ENCODE measurements at regions not wholly inside any gene's neighbourhood (a gene's known extent, or its start where the extent isn't known, plus 50 kb on each side); places are given as distances from the start of the nearest gene placed in this dataset.

- H3K23ac ChIP-seq (ENCODE audit: insufficient read length), result no peak overlapping the region
- no peak for FAIRE-seq
- H3K27me3 ChIP-seq (replicated peaks in 1 of 4; ENCODE audit: control insufficient read depth in 3 of 4, extremely low read depth in 1 of 4, insufficient read depth in 3 of 4, low read length in 3 of 4), result peaks cover 0 to 1% (median 0%) of the 10 kb centered on the region in 4 experiments; a peak in 1 of 7 replicates
- WGBS, 2 experiments (ENCODE audit: extremely low coverage in 1 of 2, insufficient coverage in 1 of 2, insufficient read length in 1 of 2, insufficient replicate concordance in 2 of 2, low coverage in 1 of 2, low lambda C conversion rate in 2 of 2, missing lambda C conversion rate in 1 of 2), result 80% methylated on average over 4 of the region's 4 CpGs; no CpG with 5 or more reads in 1 of the 2 experiments
- H2BK20ac ChIP-seq (ENCODE audit: low read length), result no peak overlapping the region
- H3K14ac ChIP-seq (ENCODE audit: insufficient read length), result no peak overlapping the region
- H3K23me2 ChIP-seq (ENCODE audit: low read depth, low read length), result no peaks in the 10 kb centered on the region
- no peak overlapping the region for H4K91ac ChIP-seq (replicated peaks; ENCODE audit: insufficient read length, low read length)
- CTCF ChIA-PET (ENCODE audit: partially characterized antibody), result interaction anchor here (1.3 kb wide), 1 partner anchor 59 kb away, joined by 3 read pairs; no protein-coding TSS in a partner anchor
- no peaks in the 10 kb centered on the region for H3K79me1 ChIP-seq (ENCODE audit: low read depth, low read length)
- H3K9me3 ChIP-seq (ENCODE audit: insufficient read depth in 2 of 2, low read depth in 1 of 2, low read length in 1 of 2), result no peaks in the 10 kb centered on the region
- H4K5ac ChIP-seq (ENCODE audit: insufficient read length, low read depth, low read length), result no peak overlapping the region
- H2BK120ac ChIP-seq (replicated peaks; ENCODE audit: low read depth, low read length), result no peak overlapping the region
- no peak overlapping the region for H3K4ac ChIP-seq (replicated peaks; ENCODE audit: insufficient read length, low read depth, low read length)
- no peaks in the 10 kb centered on the region for H4K20me1 ChIP-seq (replicated peaks in 1 of 2; ENCODE audit: control insufficient read depth in 1 of 2, insufficient read depth in 2 of 2, low read length in 2 of 2)
- H2BK5ac ChIP-seq (ENCODE audit: low read depth, low read length), result no peak overlapping the region
- H3K79me2 ChIP-seq (ENCODE audit: control insufficient read depth in 1 of 2, insufficient read depth in 2 of 2, low read length in 2 of 2), result no peaks in the 10 kb centered on the region
- H2AK5ac ChIP-seq (ENCODE audit: low read depth, low read length), result no peak overlapping the region
- no peak for DNase-seq (ENCODE audit: low read depth in 1 of 2, low spot score in 2 of 2)
- H3K4me3 ChIP-seq (ENCODE audit: extremely low read depth in 1 of 4, insufficient read depth in 2 of 4, low read depth in 3 of 4, low read length in 4 of 4), result no peak overlapping the region
- no peak overlapping the region for H3K4me2 ChIP-seq (ENCODE audit: insufficient read depth in 1 of 2, low read depth in 2 of 2, low read length in 2 of 2)
- no peak overlapping the region for H2AFZ ChIP-seq (ENCODE audit: low read length)
- no peaks in the 10 kb centered on the region for H3K36me3 ChIP-seq (ENCODE audit: control insufficient read depth in 2 of 4, insufficient read depth in 4 of 4, low read length in 3 of 4)
- H3K4me1 ChIP-seq (replicated peaks in 1 of 4; ENCODE audit: control insufficient read depth in 3 of 4, insufficient read depth in 4 of 4, low read length in 3 of 4), result no peaks in the 10 kb centered on the region
- no peak overlapping the region for H4K8ac ChIP-seq (ENCODE audit: extremely low read depth, insufficient read depth, low read length)
- no peak overlapping the region for H2BK15ac ChIP-seq (ENCODE audit: low read length)
- no peak overlapping the region for H3K9ac ChIP-seq (replicated peaks in 1 of 4; ENCODE audit: extremely low read depth in 1 of 4, low read depth in 3 of 4, low read length in 3 of 4)
- H3K56ac ChIP-seq (replicated peaks; ENCODE audit: insufficient read length, low read depth, low read length), result no peak overlapping the region
- H3K27ac ChIP-seq (ENCODE audit: low read depth, low read length), result no peak overlapping the region
- no peak overlapping the region for H2BK12ac ChIP-seq (ENCODE audit: low read depth, low read length)
- H3K18ac ChIP-seq (ENCODE audit: extremely low read depth, low read length), result no peak overlapping the region
- POLR2A ChIA-PET (ENCODE audit: partially characterized antibody), result interaction anchor here (1.0 kb wide), 1 partner anchor 12 kb away, joined by 3 read pairs; no protein-coding TSS in a partner anchor
- TF ChIP-seq RBBP5 (IDR thresholded peaks at IDR 0.05; ENCODE audit: borderline replicate concordance, low read depth, low read length) (no peak), USF2 (IDR thresholded peaks at IDR 0.05; ENCODE audit: low read length) (no peak), PHF8 (conservative IDR thresholded peaks at IDR 0.05; ENCODE audit: low read depth, low read length) (no peak), POLR2AphosphoS5 (IDR thresholded peaks at IDR 0.05; ENCODE audit: low read depth, low read length) (no peak), TAF7 (optimal IDR thresholded peaks at IDR 0.05; ENCODE audit: borderline replicate concordance, low read depth, low read length) (no peak), CBX5 (IDR thresholded peaks at IDR 0.05; ENCODE audit: low read depth, low read length) (no peak), BRCA1 (IDR thresholded peaks at IDR 0.05; ENCODE audit: low read depth, low read length) (no peak), CEBPB (IDR thresholded peaks at IDR 0.05; ENCODE audit: low read depth, low read length) (no peak), CTCF (IDR thresholded peaks at IDR 0.05; ENCODE audit: control extremely low read depth in 1 of 3, insufficient read depth in 1 of 3, low read depth in 1 of 3, low read length in 3 of 3) (no peak), SUZ12 (IDR thresholded peaks at IDR 0.05; ENCODE audit: low read length) (no peak), NANOG (IDR thresholded peaks at IDR 0.05; ENCODE audit: insufficient read depth, low read depth, low read length, poor library complexity, severe bottlenecking) (no peak)
These were observed 226.7 kb upstream of the PDGFD start for GRCh38 chr11:104390651-104391050.

All from H1 (cell line).